ENCODE measurements at regions not wholly inside any gene's neighbourhood (a gene's known extent, or its start where the extent isn't known, plus 50 kb on each side); places are given as distances from the start of the nearest gene placed in this dataset.
"Not testable (repeated sequence)": the region's sequence is repeated elsewhere in the genome, so short reads cannot be mapped to it uniquely, and the experiment has no call there.

GRCh38 chr5:21594566-21594965, 1258.6 kb downstream of the CDH12 start:
- no peak for DNase-seq

- no peak for DNase-seq
Observed at GRCh38 chr5:21593261-21593660, 1259.9 kb downstream of the CDH12 start.

GRCh38 chr5:21581508-21581907, 1271.6 kb downstream of the CDH12 start:
- no peak for DNase-seq

GRCh38 chr5:21574961-21575360, 1278.2 kb downstream of the CDH12 start:
- no peak for DNase-seq

- no peak for DNase-seq
Observed at GRCh38 chr5:21574438-21574837, 1278.7 kb downstream of the CDH12 start.

- no peak for DNase-seq
Observed at GRCh38 chr5:21573416-21574314, 1279.5 kb downstream of the CDH12 start.

- DNase-seq: not testable (repeated sequence)
Observed at GRCh38 chr5:21571196-21571595, 1281.9 kb downstream of the CDH12 start.

- DNase-seq: not testable (repeated sequence)
Observed at GRCh38 chr5:21559109-21559508, 1294.0 kb downstream of the CDH12 start.

- DNase-seq: not testable (repeated sequence)
Observed at GRCh38 chr5:21552263-21552662, 1300.9 kb downstream of the CDH12 start.

- DNase-seq: not testable (repeated sequence)
Observed at GRCh38 chr5:21550916-21551315, 1302.2 kb downstream of the CDH12 start.

GRCh38 chr5:21547656-21548055, 1305.5 kb downstream of the CDH12 start:
- not testable (repeated sequence) for DNase-seq

GRCh38 chr5:21535114-21535513, 1318.0 kb downstream of the CDH12 start:
- not testable (repeated sequence) for DNase-seq

GRCh38 chr5:21521157-21521556, 1332.0 kb downstream of the CDH12 start:
- DNase-seq: not testable (repeated sequence)

- DNase-seq: not testable (repeated sequence)
Observed at GRCh38 chr5:21496926-21497325, 1356.2 kb downstream of the CDH12 start.

GRCh38 chr5:21496056-21496455, 1357.1 kb downstream of the CDH12 start:
- not testable (repeated sequence) for DNase-seq

GRCh38 chr5:21495235-21495634, 1357.9 kb downstream of the CDH12 start:
- DNase-seq: not testable (repeated sequence)

GRCh38 chr5:21494033-21494432, 1359.1 kb downstream of the CDH12 start:
- DNase-seq: not testable (repeated sequence)

- DNase-seq: not testable (repeated sequence)
Observed at GRCh38 chr5:21491182-21491581, 1362.0 kb downstream of the CDH12 start.

- DNase-seq: not testable (repeated sequence)
Observed at GRCh38 chr5:21488828-21489227, 1364.3 kb downstream of the CDH12 start.

GRCh38 chr5:21485458-21486000, 1367.6 kb downstream of the CDH12 start:
- not testable (repeated sequence) for DNase-seq

GRCh38 chr5:21484498-21484889, 1368.7 kb downstream of the CDH12 start:
- not testable (repeated sequence) for DNase-seq

- not testable (repeated sequence) for DNase-seq
Observed at GRCh38 chr5:21483790-21484497, 1369.2 kb downstream of the CDH12 start.

GRCh38 chr5:21482983-21483650, 1370.0 kb downstream of the CDH12 start:
- DNase-seq: not testable (repeated sequence)

All from NCI-H2107 (cell line).